NB4 (cell line): ENCODE measurements at regions not wholly inside any gene's neighbourhood (a gene's known extent, or its start where the extent isn't known, plus 50 kb on each side); places are given as distances from the start of the nearest gene placed in this dataset.
A peak's percentile ranks its signal among the peaks of the same experiment; 100 is the strongest.

ENCODE experiments used
- DNase-seq: peaks from one replicate; pipeline ENCODE4 v3.0.0; 2010; ENCODE audit warnings: low read depth
- H3K4me3 ChIP-seq: one replicate; pipeline ENCODE4 v1.5.1; 2011; ENCODE audit warnings: mild to moderate bottlenecking, low read depth, low read length, moderate library complexity
- MAX ChIP-seq: IDR thresholded peaks from 2 replicates; pipeline ENCODE4 v1.6.1; 2011; ENCODE audit warnings: low read depth, low read length
- MYC ChIP-seq: IDR thresholded peaks from 2 replicates; pipeline ENCODE4 v1.6.1; 2011; ENCODE audit warnings: low read depth, low read length
- POLR2A ChIP-seq: IDR thresholded peaks from 2 replicates; pipeline ENCODE4 v1.6.1; 2011; ENCODE audit warnings: mild to moderate bottlenecking; ENCODE audit not compliant: insufficient read length; ENCODE audit errors: extremely low read depth
- TF ChIP-seq, protein P1 (sequence below): IDR thresholded peaks from one replicate; pipeline ENCODE4 v1.5.1; 2012; ENCODE audit warnings: low read depth, low read length

DNA sequence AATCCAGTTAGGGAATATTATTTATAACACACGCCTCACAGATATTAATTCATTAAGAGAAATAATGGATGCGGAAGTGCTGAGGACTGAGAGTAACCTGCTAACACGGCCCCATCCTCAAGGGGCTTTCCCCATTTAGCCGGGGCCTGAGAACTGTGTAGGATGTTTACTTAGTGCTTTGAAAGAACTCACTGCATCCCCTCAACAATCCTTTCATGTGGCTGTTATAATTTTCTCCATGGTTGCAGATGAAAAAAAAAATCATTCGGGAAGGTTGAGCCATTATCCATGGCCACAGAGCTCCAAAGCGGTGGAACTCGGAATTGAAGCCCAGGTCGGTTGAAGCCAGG is 98.2 kb downstream of the ING1 start:
- TF ChIP-seq POLR2A (no peak), MAX (no peak), MYC (no peak)
- TF ChIP-seq, protein P1, sequence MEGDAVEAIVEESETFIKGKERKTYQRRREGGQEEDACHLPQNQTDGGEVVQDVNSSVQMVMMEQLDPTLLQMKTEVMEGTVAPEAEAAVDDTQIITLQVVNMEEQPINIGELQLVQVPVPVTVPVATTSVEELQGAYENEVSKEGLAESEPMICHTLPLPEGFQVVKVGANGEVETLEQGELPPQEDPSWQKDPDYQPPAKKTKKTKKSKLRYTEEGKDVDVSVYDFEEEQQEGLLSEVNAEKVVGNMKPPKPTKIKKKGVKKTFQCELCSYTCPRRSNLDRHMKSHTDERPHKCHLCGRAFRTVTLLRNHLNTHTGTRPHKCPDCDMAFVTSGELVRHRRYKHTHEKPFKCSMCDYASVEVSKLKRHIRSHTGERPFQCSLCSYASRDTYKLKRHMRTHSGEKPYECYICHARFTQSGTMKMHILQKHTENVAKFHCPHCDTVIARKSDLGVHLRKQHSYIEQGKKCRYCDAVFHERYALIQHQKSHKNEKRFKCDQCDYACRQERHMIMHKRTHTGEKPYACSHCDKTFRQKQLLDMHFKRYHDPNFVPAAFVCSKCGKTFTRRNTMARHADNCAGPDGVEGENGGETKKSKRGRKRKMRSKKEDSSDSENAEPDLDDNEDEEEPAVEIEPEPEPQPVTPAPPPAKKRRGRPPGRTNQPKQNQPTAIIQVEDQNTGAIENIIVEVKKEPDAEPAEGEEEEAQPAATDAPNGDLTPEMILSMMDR = no peak
- H3K4me3 ChIP-seq = no peak overlapping the region
- DNase-seq = no peak

DNA sequence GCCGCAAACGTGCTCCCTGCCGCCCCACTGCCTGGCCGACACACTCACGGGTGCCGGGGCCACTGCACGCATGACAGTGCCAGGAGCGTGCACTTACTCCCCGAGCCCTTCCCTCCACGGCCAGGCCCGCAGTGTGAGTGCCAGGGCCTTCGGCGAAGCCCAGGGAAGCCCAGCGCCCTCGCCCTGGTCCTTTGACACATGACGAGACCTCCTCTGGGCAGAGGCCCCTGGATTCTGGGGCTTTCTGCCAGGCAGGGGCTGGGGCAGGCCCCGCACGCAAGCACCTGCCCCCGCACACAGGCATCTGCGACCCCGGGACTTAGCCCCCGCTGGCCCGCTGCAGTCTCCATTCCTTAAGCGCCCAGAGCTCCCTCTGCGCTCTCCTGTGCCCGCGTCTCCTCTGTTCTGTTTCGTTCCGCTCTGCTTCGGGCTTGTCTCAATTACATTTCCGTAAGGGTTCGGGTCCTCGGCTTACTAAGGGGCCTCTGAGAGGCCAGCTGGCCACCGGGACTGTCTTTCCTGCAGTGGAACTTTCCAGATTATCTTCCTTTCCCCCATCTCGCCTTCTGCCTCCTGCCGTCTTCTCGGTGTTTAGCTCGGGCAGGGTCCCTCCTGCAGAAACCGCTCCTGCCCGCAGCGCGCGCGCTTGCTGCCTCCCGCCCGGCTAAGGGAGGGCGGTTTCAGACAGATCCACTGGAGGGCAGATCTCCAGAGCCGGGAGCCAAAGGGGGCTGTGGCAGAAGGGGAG is 98.8 kb downstream of the ING1 start:
- no peak for DNase-seq
- H3K4me3 ChIP-seq = no peak overlapping the region
- TF ChIP-seq, protein P1 = no peak
- no peak for TF ChIP-seq MYC

- H3K4me3 ChIP-seq = no peak overlapping the region
- TF ChIP-seq POLR2A (no peak), MYC (no peak), MAX (no peak)
- TF ChIP-seq, protein P1 = no peak
- DNase-seq = no peak
These were observed 99.6 kb downstream of the ING1 start for GRCh38 chr13:110812869-110813645.

- H3K4me3 ChIP-seq = no peak overlapping the region
- TF ChIP-seq, protein P1 = peak; percentile 4
- TF ChIP-seq POLR2A = no peak
- no peak for DNase-seq
These were observed 100.4 kb downstream of the ING1 start for GRCh38 chr13:110813646-110814624.

GRCh38 chr13:110815471-110816204 is 99.2 kb downstream of the ANKRD10 start:
- no peak overlapping the region for H3K4me3 ChIP-seq
- DNase-seq = no peak
- TF ChIP-seq MYC (no peak), POLR2A (no peak), MAX (no peak)
- TF ChIP-seq, protein P1 = no peak
